NCI-H748 (cell line): ENCODE measurements at regions not wholly inside any gene's neighbourhood (a gene's known extent, or its start where the extent isn't known, plus 50 kb on each side); places are given as distances from the start of the nearest gene placed in this dataset.

Source experiments
- DNase-seq: peaks from one replicate; lab custom pipeline; 2025; ENCODE audit not compliant: unreplicated experiment; lab: John Stamatoyannopoulos, UW

GRCh38 chr12:105740369-105740768 lies 398.4 kb downstream of the NUAK1 start:
- no peak for DNase-seq

GRCh38 chr12:105740970-105741725 lies 397.6 kb downstream of the NUAK1 start:
- no peak for DNase-seq

- DNase-seq, result no peak
These were observed 396.8 kb downstream of the NUAK1 start for GRCh38 chr12:105741786-105742566.

- DNase-seq, result no peak
These were observed 396.2 kb downstream of the NUAK1 start for GRCh38 chr12:105742567-105742874.

- DNase-seq, result no peak
These were observed 394.2 kb downstream of the NUAK1 start for GRCh38 chr12:105744371-105745058.

- DNase-seq, result no peak
These were observed 392.9 kb downstream of the NUAK1 start for GRCh38 chr12:105745811-105746210.

GRCh38 chr12:105748806-105749600 lies 389.8 kb downstream of the NUAK1 start:
- DNase-seq, result no peak

- no peak for DNase-seq
These were observed 388.7 kb downstream of the NUAK1 start for GRCh38 chr12:105750096-105750495.

GRCh38 chr12:105754313-105754712 lies 384.4 kb downstream of the NUAK1 start:
- no peak for DNase-seq

GRCh38 chr12:105756961-105757360 lies 381.8 kb downstream of the NUAK1 start:
- DNase-seq, result no peak

GRCh38 chr12:105759149-105759548 lies 379.6 kb downstream of the NUAK1 start:
- DNase-seq, result no peak

GRCh38 chr12:105761075-105761474 lies 377.7 kb downstream of the NUAK1 start:
- peak; percentile 6 for DNase-seq

GRCh38 chr12:105764216-105764835 lies 374.4 kb downstream of the NUAK1 start:
- no peak for DNase-seq

- DNase-seq, result no peak
These were observed 373.4 kb downstream of the NUAK1 start for GRCh38 chr12:105765053-105766014.

- no peak for DNase-seq
These were observed 372.7 kb downstream of the NUAK1 start for GRCh38 chr12:105766029-105766428.

- no peak for DNase-seq
These were observed 369.3 kb downstream of the NUAK1 start for GRCh38 chr12:105769486-105769885.

GRCh38 chr12:105773471-105773870 lies 365.3 kb downstream of the NUAK1 start:
- no peak for DNase-seq

- no peak for DNase-seq
These were observed 364.7 kb downstream of the NUAK1 start for GRCh38 chr12:105774037-105774436.

GRCh38 chr12:105775343-105775742 lies 363.4 kb downstream of the NUAK1 start:
- peak; percentile 23 for DNase-seq
